PFSK-1 (cell line): ENCODE measurements at regions not wholly inside any gene's neighbourhood (a gene's known extent, or its start where the extent isn't known, plus 50 kb on each side); places are given as distances from the start of the nearest gene placed in this dataset.

Source experiments
- FOXP2 ChIP-seq: optimal IDR thresholded peaks from 2 replicates; pipeline ENCODE3; 2011; ENCODE audit warnings: borderline replicate concordance, control low read depth, inconsistent platforms; ENCODE audit not compliant: insufficient read depth; ENCODE audit errors: extremely low read length, extremely low read depth
- POLR2AphosphoS5 ChIP-seq: IDR thresholded peaks from 2 replicates; pipeline ENCODE4 v1.6.1; 2012; ENCODE audit warnings: low read depth, mild to moderate bottlenecking, control low read depth, low read length, moderate library complexity
- SIN3A ChIP-seq: IDR thresholded peaks from 2 replicates; pipeline ENCODE4 v1.6.1; 2012; ENCODE audit warnings: mild to moderate bottlenecking, low read length, moderate library complexity, borderline replicate concordance; ENCODE audit not compliant: insufficient read depth
- TAF1 ChIP-seq: IDR thresholded peaks from 2 replicates; pipeline ENCODE4 v1.6.1; 2012; ENCODE audit warnings: low read length, control low read depth, borderline replicate concordance; ENCODE audit not compliant: insufficient read depth
- TF ChIP-seq, protein P1 (sequence below), 2 experiments: IDR thresholded peaks; 2 replicates each; pipeline versions ENCODE4 v1.6.1 to v1.8.0; 2011 to 2012; ENCODE audit warnings: low read depth in 2 of 2, low read length in 2 of 2, control low read depth in 1 of 2, inconsistent platforms in 1 of 2, mild to moderate bottlenecking in 1 of 2, moderate library complexity in 1 of 2; ENCODE audit not compliant: insufficient read depth in 1 of 2

DNA sequence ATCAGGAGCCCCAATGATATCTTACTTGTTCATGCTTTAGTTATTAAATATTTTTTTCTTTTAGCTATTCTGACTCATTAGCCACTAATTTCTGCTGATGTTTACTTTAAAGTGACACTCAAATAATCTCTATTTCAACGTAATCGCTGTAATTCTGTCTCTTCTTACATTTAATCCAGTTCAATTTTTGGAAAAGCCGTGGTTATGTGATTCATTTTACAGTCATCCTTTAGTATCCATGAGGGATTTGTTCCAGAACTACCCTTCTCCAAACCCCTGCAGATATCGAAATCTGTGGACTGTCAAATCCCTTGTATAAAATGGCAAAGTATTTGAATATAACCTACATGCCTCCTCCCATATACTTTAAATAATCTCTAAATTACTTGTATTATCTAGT, 1103.4 kb downstream of the LRFN5 start:
- no peak for TF ChIP-seq SIN3A
- TF ChIP-seq POLR2AphosphoS5, result no peak
- TF ChIP-seq FOXP2, result no peak
- TF ChIP-seq, protein P1, sequence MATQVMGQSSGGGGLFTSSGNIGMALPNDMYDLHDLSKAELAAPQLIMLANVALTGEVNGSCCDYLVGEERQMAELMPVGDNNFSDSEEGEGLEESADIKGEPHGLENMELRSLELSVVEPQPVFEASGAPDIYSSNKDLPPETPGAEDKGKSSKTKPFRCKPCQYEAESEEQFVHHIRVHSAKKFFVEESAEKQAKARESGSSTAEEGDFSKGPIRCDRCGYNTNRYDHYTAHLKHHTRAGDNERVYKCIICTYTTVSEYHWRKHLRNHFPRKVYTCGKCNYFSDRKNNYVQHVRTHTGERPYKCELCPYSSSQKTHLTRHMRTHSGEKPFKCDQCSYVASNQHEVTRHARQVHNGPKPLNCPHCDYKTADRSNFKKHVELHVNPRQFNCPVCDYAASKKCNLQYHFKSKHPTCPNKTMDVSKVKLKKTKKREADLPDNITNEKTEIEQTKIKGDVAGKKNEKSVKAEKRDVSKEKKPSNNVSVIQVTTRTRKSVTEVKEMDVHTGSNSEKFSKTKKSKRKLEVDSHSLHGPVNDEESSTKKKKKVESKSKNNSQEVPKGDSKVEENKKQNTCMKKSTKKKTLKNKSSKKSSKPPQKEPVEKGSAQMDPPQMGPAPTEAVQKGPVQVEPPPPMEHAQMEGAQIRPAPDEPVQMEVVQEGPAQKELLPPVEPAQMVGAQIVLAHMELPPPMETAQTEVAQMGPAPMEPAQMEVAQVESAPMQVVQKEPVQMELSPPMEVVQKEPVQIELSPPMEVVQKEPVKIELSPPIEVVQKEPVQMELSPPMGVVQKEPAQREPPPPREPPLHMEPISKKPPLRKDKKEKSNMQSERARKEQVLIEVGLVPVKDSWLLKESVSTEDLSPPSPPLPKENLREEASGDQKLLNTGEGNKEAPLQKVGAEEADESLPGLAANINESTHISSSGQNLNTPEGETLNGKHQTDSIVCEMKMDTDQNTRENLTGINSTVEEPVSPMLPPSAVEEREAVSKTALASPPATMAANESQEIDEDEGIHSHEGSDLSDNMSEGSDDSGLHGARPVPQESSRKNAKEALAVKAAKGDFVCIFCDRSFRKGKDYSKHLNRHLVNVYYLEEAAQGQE (IDR thresholded peaks at IDR 0.05; ENCODE audit: insufficient read depth in 1 of 2, low read depth in 2 of 2, low read length in 2 of 2), result no peak
- TF ChIP-seq TAF1, result no peak

DNA sequence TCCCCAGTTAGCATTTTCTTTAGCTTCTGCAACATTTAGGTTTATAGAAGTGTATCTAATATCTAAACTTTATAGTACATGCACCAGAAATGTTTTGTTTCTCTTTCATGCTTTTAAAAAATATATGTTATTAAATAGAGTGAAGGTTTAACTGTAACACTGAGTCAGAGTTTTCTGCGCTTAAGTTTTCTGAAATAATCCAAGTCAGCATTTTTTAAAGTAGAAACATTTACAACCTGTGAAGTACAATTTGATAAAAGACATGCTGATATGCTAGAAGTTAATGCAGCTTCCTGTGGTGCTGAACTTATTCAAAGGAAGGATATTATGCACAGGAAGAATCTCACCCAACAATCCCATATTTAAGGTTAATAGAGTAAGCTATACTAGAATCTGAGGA, 1096.8 kb downstream of the LRFN5 start:
- TF ChIP-seq SIN3A (no peak), TAF1 (no peak), POLR2AphosphoS5 (no peak), FOXP2 (no peak)
- TF ChIP-seq, protein P1 (IDR thresholded peaks at IDR 0.05; ENCODE audit: insufficient read depth in 1 of 2, low read depth in 2 of 2, low read length in 2 of 2), result no peak

DNA sequence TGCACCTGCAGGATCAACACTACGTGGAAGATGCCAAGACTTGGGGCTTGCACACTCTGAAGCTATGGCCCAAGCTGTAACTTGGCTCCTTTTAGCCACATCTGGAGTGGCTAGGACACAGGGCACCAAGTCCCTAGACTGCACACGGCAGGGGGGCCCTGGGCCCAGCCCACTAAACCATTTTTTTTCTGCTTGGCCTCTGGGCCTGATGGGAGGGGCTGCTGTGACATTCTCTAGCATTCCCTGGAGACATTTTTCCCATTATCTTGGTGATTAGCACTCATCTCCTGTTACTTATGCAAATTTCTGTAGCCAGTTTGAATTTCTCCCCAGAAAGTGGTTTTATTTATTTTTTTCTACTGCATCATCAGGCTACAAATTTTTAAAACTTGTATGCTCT, 1080.7 kb downstream of the LRFN5 start:
- TF ChIP-seq, protein P1 (IDR thresholded peaks at IDR 0.05; ENCODE audit: insufficient read depth in 1 of 2, low read depth in 2 of 2, low read length in 2 of 2), result no peak
- no peak for TF ChIP-seq POLR2AphosphoS5
- no peak for TF ChIP-seq FOXP2
- TF ChIP-seq TAF1, result no peak
- TF ChIP-seq SIN3A, result no peak

DNA sequence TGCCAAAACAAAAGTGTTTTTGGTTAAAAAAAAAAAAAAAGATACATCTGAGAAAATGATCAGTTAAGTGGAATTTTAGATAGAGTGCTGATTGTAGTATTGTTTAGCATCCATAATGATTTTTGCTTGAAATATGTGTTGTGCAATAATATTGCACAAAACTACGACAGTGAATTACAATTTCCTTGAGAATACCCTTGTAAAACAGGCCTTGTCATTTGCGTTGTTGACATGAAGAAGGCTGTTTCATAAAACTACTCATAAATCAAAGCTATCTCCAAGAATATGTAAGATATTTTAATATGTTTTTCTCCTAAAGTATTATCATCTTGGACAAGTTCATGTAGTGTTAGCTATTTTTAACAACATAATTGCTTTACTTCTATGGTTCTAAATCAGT, 1077.0 kb downstream of the LRFN5 start:
- TF ChIP-seq, protein P1 (IDR thresholded peaks at IDR 0.05; ENCODE audit: insufficient read depth in 1 of 2, low read depth in 2 of 2, low read length in 2 of 2), result no peak
- no peak for TF ChIP-seq POLR2AphosphoS5
- TF ChIP-seq TAF1, result no peak
- no peak for TF ChIP-seq SIN3A
- TF ChIP-seq FOXP2, result no peak

DNA sequence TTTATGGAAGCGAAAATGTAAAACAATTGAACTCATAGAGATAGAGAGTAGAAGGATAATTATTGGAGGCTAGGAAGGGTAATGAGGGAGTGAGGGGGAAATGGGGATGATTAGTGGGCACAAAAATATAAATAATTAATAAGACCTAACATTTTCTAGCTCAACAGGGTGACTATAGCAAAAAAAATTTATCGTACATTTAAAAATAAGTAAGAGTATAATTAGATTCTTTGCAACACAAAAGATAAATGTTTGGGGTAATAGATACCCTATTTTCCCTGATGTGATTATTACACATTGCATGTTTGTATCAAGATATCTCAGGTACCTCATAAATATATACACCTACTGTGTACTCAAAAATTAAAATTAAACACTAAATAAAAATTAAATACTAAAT, 1070.0 kb downstream of the LRFN5 start:
- TF ChIP-seq POLR2AphosphoS5 (no peak), FOXP2 (no peak), TAF1 (no peak), SIN3A (no peak)
- TF ChIP-seq, protein P1 (IDR thresholded peaks at IDR 0.05; ENCODE audit: insufficient read depth in 1 of 2, low read depth in 2 of 2, low read length in 2 of 2), result no peak
